ENCODE measurements at regions not wholly inside any gene's neighbourhood (a gene's known extent, or its start where the extent isn't known, plus 50 kb on each side); places are given as distances from the start of the nearest gene placed in this dataset.
"Not testable (repeated sequence)": the region's sequence is repeated elsewhere in the genome, so short reads cannot be mapped to it uniquely, and the experiment has no call there.

- intact Hi-C loops (cut with DNase I); DNase-seq (ENCODE audit: low spot score); ATAC-seq: not testable (repeated sequence)
Measured at GRCh38 chr4:52157071-52157470, 106.0 kb downstream of the SPATA18 start.

- intact Hi-C loops (cut with DNase I) = no loop called here
- ATAC-seq (peak; percentile 98), DNase-seq (ENCODE audit: low spot score) (peak; percentile 62)
Measured at GRCh38 chr4:52157641-52158316, 106.7 kb downstream of the SPATA18 start.

GRCh38 chr4:52160859-52161258, 109.8 kb downstream of the SPATA18 start:
- intact Hi-C loops (cut with DNase I) = no loop called here
- ATAC-seq (no peak), DNase-seq (ENCODE audit: low spot score) (no peak)

- ATAC-seq (no peak), DNase-seq (ENCODE audit: low spot score) (no peak)
- intact Hi-C loops (cut with DNase I) = no loop called here
Measured at GRCh38 chr4:52164116-52164515, 113.0 kb downstream of the SPATA18 start.

GRCh38 chr4:52172166-52172565, 121.1 kb downstream of the SPATA18 start:
- intact Hi-C loops (cut with DNase I) = no loop called here
- ATAC-seq = no peak
- no peak for DNase-seq (ENCODE audit: low spot score)

GRCh38 chr4:52173470-52174045, 122.5 kb downstream of the SPATA18 start:
- intact Hi-C loops (cut with DNase I) = no loop called here
- ATAC-seq (peak; percentile 100), DNase-seq (ENCODE audit: low spot score) (peak; percentile 79)

GRCh38 chr4:52187603-52188002, 136.5 kb downstream of the SPATA18 start:
- intact Hi-C loops (cut with DNase I) = no loop called here
- DNase-seq (ENCODE audit: low spot score) = no peak
- no peak for ATAC-seq

- ATAC-seq = no peak
Measured at GRCh38 chr4:52192001-52192400, 140.9 kb downstream of the SPATA18 start.

GRCh38 chr4:52192721-52193135, 141.6 kb downstream of the SPATA18 start:
- DNase-seq (ENCODE audit: low spot score) (no peak), ATAC-seq (peak; percentile 97)
- intact Hi-C loops (cut with DNase I) = no loop called here

More at GRCh38 chr4:52192001-52192400, 140.9 kb downstream of the SPATA18 start:
- intact Hi-C loops (cut with DNase I) = no loop called here
- no peak for DNase-seq (ENCODE audit: low spot score)

- no peak for ATAC-seq
- no peak for DNase-seq (ENCODE audit: low spot score)
- intact Hi-C loops (cut with DNase I) = no loop called here
Measured at GRCh38 chr4:52195869-52196268, 144.8 kb downstream of the SPATA18 start.

GRCh38 chr4:52196606-52197130, 145.6 kb downstream of the SPATA18 start:
- intact Hi-C loops (cut with DNase I) = no loop called here
- DNase-seq (ENCODE audit: low spot score) (no peak), ATAC-seq (no peak)

GRCh38 chr4:52197306-52197705, 146.2 kb downstream of the SPATA18 start:
- ATAC-seq (no peak), DNase-seq (ENCODE audit: low spot score) (no peak)
- intact Hi-C loops (cut with DNase I) = no loop called here

GRCh38 chr4:52198294-52198693, 147.2 kb downstream of the SPATA18 start:
- DNase-seq (ENCODE audit: low spot score) = no peak
- ATAC-seq = no peak

GRCh38 chr4:52199574-52200338, 148.7 kb downstream of the SPATA18 start:
- DNase-seq (ENCODE audit: low spot score) = no peak
- no peak for ATAC-seq
- intact Hi-C loops (cut with DNase I) = no loop called here

More at GRCh38 chr4:52198294-52198693, 147.2 kb downstream of the SPATA18 start:
- intact Hi-C loops (cut with DNase I) = no loop called here

GRCh38 chr4:52200339-52200725, 149.2 kb downstream of the SPATA18 start:
- DNase-seq (ENCODE audit: low spot score) (no peak), ATAC-seq (no peak)
- intact Hi-C loops (cut with DNase I) = no loop called here

- no peak for ATAC-seq
- intact Hi-C loops (cut with DNase I) = no loop called here
Measured at GRCh38 chr4:52201715-52202114, 150.6 kb downstream of the SPATA18 start.

GRCh38 chr4:52202251-52202779, 151.2 kb downstream of the SPATA18 start:
- no peak for ATAC-seq
- intact Hi-C loops (cut with DNase I) = no loop called here
- no peak for DNase-seq (ENCODE audit: low spot score)

More at GRCh38 chr4:52201715-52202114, 150.6 kb downstream of the SPATA18 start:
- DNase-seq (ENCODE audit: low spot score) = no peak

- no peak for ATAC-seq
- no peak for DNase-seq (ENCODE audit: low spot score)
- intact Hi-C loops (cut with DNase I) = no loop called here
Measured at GRCh38 chr4:52202931-52203330, 151.8 kb downstream of the SPATA18 start.

- intact Hi-C loops (cut with DNase I) = no loop called here
- DNase-seq (ENCODE audit: low spot score) = no peak
- ATAC-seq = no peak
Measured at GRCh38 chr4:52203351-52203750, 152.2 kb downstream of the SPATA18 start.

GRCh38 chr4:52204921-52205320, 153.8 kb downstream of the SPATA18 start:
- DNase-seq (ENCODE audit: low spot score) = no peak
- intact Hi-C loops (cut with DNase I) = no loop called here
- ATAC-seq = no peak

Measured in sciatic nerve (tissue), 2 donors.